Neural cell (in vitro differentiated cells): ENCODE measurements at regions not wholly inside any gene's neighbourhood (a gene's known extent, or its start where the extent isn't known, plus 50 kb on each side); places are given as distances from the start of the nearest gene placed in this dataset.

Experiments
- H2AFZ ChIP-seq: fragments of 200-600, 300-800 bp; sonication (generic), shearing (Covaris generic); 2 replicates; pipeline ENCODE4 v1.6.0; 2014; ENCODE audit warnings: low read depth, mild to moderate bottlenecking, antibody characterized with exemption, low read length, moderate library complexity
- H3F3A ChIP-seq: fragments of 200-600 bp; shearing (Covaris generic); 2 replicates; pipeline ENCODE4 v1.6.1; 2016; ENCODE audit warnings: mild to moderate bottlenecking, moderate library complexity, mixed read lengths, antibody characterized with exemption, low read length; ENCODE audit not compliant: insufficient read depth, poor library complexity, severe bottlenecking
- H3K27ac ChIP-seq: fragments of 200-600, 300-800 bp; sonication (generic), shearing (Covaris generic); 2 replicates; pipeline ENCODE4 v1.5.1; 2014; ENCODE audit warnings: mild to moderate bottlenecking, low read length, moderate library complexity
- H3K27me3 ChIP-seq: fragments of 300-800, 200-600 bp; sonication (generic), shearing (Covaris generic); 2 replicates; pipeline ENCODE4 v1.6.0; 2014; ENCODE audit warnings: mild to moderate bottlenecking, low read depth, low read length, moderate library complexity; ENCODE audit not compliant: insufficient read depth
- H3K36me3 ChIP-seq: fragments of 300-800, 200-600 bp; sonication (generic), shearing (Covaris generic); 2 replicates; pipeline ENCODE4 v1.5.1; 2014; ENCODE audit warnings: mild to moderate bottlenecking, antibody characterized with exemption, low read length, moderate library complexity; ENCODE audit not compliant: insufficient read depth
- H3K4me2 ChIP-seq: fragments of 300-800, 200-600 bp; sonication (generic), shearing (Covaris generic); 2 replicates; pipeline ENCODE4 v1.6.0; 2014; ENCODE audit warnings: mild to moderate bottlenecking, low read length
- H3K4me3 ChIP-seq: fragments of 300-800, 200-600 bp; sonication (generic), shearing (Covaris generic); 2 replicates; pipeline ENCODE4 v1.5.1; 2014; ENCODE audit warnings: mild to moderate bottlenecking, low read length, moderate library complexity
- H3K79me2 ChIP-seq: fragments of 200-600 bp; shearing (Covaris generic); replicated peaks from 2 replicates; pipeline ENCODE4 v1.6.0; 2014; ENCODE audit warnings: mild to moderate bottlenecking, low read length, moderate library complexity; ENCODE audit not compliant: insufficient read depth
- H3K9ac ChIP-seq: fragments of 300-800, 200-600 bp; sonication (generic), shearing (Covaris generic); 2 replicates; pipeline ENCODE4 v1.6.1; 2016; ENCODE audit warnings: mild to moderate bottlenecking, low read length, mixed read lengths
- H3K9me2 ChIP-seq: fragments of 200-600 bp; shearing (Covaris generic); 2 replicates; pipeline ENCODE4 v1.6.1; 2016; ENCODE audit warnings: mild to moderate bottlenecking, low read length, mixed read lengths; ENCODE audit not compliant: insufficient read depth
- H3K9me3 ChIP-seq: fragments of 200-600, 300-800 bp; sonication (generic), shearing (Covaris generic); 2 replicates; pipeline ENCODE4 v1.6.1; 2016; ENCODE audit warnings: mild to moderate bottlenecking, mixed run types, low read length, moderate library complexity, mixed read lengths
- H4K20me1 ChIP-seq: fragments of 200-600 bp; shearing (Covaris generic); 2 replicates; pipeline ENCODE4 v1.6.1; 2016; ENCODE audit warnings: mild to moderate bottlenecking, mixed run types; ENCODE audit not compliant: insufficient read depth
- EP300 ChIP-seq: fragments of 450-650 bp; conservative IDR thresholded peaks from 2 replicates; pipeline ENCODE4 v1.6.1; 2014; ENCODE audit warnings: antibody characterized with exemption, mild to moderate bottlenecking, moderate library complexity; ENCODE audit not compliant: poor library complexity, severe bottlenecking
- EZH2 ChIP-seq: fragments of 200-600, 300-800 bp; shearing (Covaris generic), sonication (generic); IDR thresholded peaks from 2 replicates; pipeline ENCODE4 v1.6.1; 2014; ENCODE audit warnings: antibody characterized with exemption, low read length, borderline replicate concordance, mild to moderate bottlenecking; ENCODE audit not compliant: insufficient read depth, poor library complexity, severe bottlenecking
- MXI1 ChIP-seq: fragments of 450-650 bp; conservative IDR thresholded peaks from 2 replicates; pipeline ENCODE4 v1.6.1; 2014; ENCODE audit warnings: antibody characterized with exemption, mild to moderate bottlenecking; ENCODE audit not compliant: poor library complexity, severe bottlenecking
- POLR2AphosphoS5 ChIP-seq: IDR thresholded peaks from 2 replicates; pipeline ENCODE4 v1.6.1; 2012
- RAD21 ChIP-seq: fragments of 450-650 bp; conservative IDR thresholded peaks from 2 replicates; pipeline ENCODE4 v1.6.1; 2014; ENCODE audit warnings: antibody characterized with exemption, mild to moderate bottlenecking, moderate library complexity
- SMC3 ChIP-seq: fragments of 450-650 bp; conservative IDR thresholded peaks from 2 replicates; pipeline ENCODE4 v1.6.1; 2014; ENCODE audit warnings: antibody characterized with exemption, mild to moderate bottlenecking, moderate library complexity; ENCODE audit not compliant: poor library complexity
- TF ChIP-seq, protein P1 (sequence below): fragments of 450-650 bp; IDR thresholded peaks from 2 replicates; pipeline ENCODE4 v1.5.1; 2014; ENCODE audit warnings: antibody characterized with exemption, mild to moderate bottlenecking, moderate library complexity; ENCODE audit not compliant: poor library complexity, severe bottlenecking

GRCh38 chrX:13502590-13502989, 66.8 kb upstream of the EGFL6 start:
- H3K36me3 ChIP-seq = no peaks in the 10 kb centered on the region
- no peak overlapping the region for H3K9ac ChIP-seq
- H3K9me2 ChIP-seq = no peaks in the 10 kb centered on the region
- TF ChIP-seq EZH2 (no peak), POLR2AphosphoS5 (no peak), RAD21 (no peak), EP300 (no peak)
- TF ChIP-seq, protein P1, sequence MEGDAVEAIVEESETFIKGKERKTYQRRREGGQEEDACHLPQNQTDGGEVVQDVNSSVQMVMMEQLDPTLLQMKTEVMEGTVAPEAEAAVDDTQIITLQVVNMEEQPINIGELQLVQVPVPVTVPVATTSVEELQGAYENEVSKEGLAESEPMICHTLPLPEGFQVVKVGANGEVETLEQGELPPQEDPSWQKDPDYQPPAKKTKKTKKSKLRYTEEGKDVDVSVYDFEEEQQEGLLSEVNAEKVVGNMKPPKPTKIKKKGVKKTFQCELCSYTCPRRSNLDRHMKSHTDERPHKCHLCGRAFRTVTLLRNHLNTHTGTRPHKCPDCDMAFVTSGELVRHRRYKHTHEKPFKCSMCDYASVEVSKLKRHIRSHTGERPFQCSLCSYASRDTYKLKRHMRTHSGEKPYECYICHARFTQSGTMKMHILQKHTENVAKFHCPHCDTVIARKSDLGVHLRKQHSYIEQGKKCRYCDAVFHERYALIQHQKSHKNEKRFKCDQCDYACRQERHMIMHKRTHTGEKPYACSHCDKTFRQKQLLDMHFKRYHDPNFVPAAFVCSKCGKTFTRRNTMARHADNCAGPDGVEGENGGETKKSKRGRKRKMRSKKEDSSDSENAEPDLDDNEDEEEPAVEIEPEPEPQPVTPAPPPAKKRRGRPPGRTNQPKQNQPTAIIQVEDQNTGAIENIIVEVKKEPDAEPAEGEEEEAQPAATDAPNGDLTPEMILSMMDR = no peak
- no peaks in the 10 kb centered on the region for H3K9me3 ChIP-seq
- H2AFZ ChIP-seq = no peak overlapping the region
- H3F3A ChIP-seq = no peaks in the 10 kb centered on the region
- H4K20me1 ChIP-seq = no peaks in the 10 kb centered on the region
- H3K4me3 ChIP-seq = no peak overlapping the region
- no peaks in the 10 kb centered on the region for H3K79me2 ChIP-seq
- no peak overlapping the region for H3K4me2 ChIP-seq
- H3K27me3 ChIP-seq = no peaks in the 10 kb centered on the region
- no peak overlapping the region for H3K27ac ChIP-seq

- H3K27me3 ChIP-seq = no peaks in the 10 kb centered on the region
- H3K79me2 ChIP-seq = no peaks in the 10 kb centered on the region
- no peaks in the 10 kb centered on the region for H3K36me3 ChIP-seq
- no peak overlapping the region for H3K4me2 ChIP-seq
- no peaks in the 10 kb centered on the region for H3K9me2 ChIP-seq
- no peak overlapping the region for H2AFZ ChIP-seq
- no peak overlapping the region for H3K27ac ChIP-seq
- H3K9ac ChIP-seq = no peak overlapping the region
- H3K9me3 ChIP-seq = no peaks in the 10 kb centered on the region
- no peak overlapping the region for H3K4me3 ChIP-seq
- TF ChIP-seq MXI1 (no peak), EP300 (no peak)
- H3F3A ChIP-seq = no peaks in the 10 kb centered on the region
- no peaks in the 10 kb centered on the region for H4K20me1 ChIP-seq
Measured at GRCh38 chrX:13499736-13500135, 69.7 kb upstream of the EGFL6 start.

DNA sequence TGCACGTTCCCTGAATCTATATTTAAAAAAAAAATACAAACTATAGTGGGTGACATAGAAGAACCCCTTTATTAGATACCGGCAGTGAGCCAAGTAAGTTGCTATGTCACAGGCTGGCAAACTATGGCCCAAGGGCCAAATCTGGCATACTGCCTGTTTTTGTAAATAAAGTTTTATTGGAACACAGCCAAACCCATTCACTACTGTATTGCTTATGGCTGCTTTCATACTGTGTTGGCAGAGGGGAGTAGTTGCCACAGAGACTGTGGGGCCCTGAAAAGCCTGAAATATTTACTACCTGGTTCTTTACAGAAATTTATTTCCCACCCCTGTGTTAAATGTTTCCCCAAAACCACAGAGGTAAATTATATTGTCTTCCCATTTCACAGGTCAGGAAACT, 71.2 kb upstream of the EGFL6 start:
- H3F3A ChIP-seq = no peaks in the 10 kb centered on the region
- no peaks in the 10 kb centered on the region for H3K9me2 ChIP-seq
- H3K36me3 ChIP-seq = no peaks in the 10 kb centered on the region
- no peaks in the 10 kb centered on the region for H3K79me2 ChIP-seq
- no peak overlapping the region for H3K9ac ChIP-seq
- H4K20me1 ChIP-seq = no peaks in the 10 kb centered on the region
- no peaks in the 10 kb centered on the region for H3K27me3 ChIP-seq
- H3K4me2 ChIP-seq = no peak overlapping the region
- H3K4me3 ChIP-seq = no peak overlapping the region
- TF ChIP-seq MXI1 (no peak), SMC3 (no peak), RAD21 (no peak), EZH2 (no peak)
- TF ChIP-seq, protein P1 = no peak
- no peak overlapping the region for H3K27ac ChIP-seq
- no peaks in the 10 kb centered on the region for H3K9me3 ChIP-seq
- H2AFZ ChIP-seq = no peak overlapping the region
